ENCODE measurements at regions not wholly inside any gene's neighbourhood (a gene's known extent, or its start where the extent isn't known, plus 50 kb on each side); places are given as distances from the start of the nearest gene placed in this dataset.

GRCh38 chr16:48879223-48880122 lies 269.5 kb upstream of the N4BP1 start:
- no peak for DNase-seq

DNA sequence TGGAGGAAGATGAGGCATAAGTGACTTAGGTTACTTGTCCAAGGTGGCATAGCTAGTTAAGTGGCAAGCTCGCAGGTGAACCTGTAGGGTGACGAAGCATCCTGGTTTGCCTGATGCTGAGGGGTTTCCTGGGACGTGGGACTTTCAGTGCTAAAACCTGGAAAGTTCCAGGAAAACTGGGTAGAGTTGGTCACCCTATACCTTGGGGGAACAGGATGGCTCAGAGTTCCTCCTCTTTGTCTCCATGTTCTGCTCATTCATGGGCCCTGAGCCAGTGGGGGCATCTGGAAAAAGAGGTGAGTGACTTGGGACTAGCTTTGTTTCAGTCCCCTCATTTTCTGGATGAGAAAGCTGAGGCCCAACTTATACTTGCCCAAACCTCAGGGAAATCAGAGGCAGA lies 268.0 kb upstream of the N4BP1 start:
- DNase-seq = no peak

GRCh38 chr16:48870141-48870540 lies 260.2 kb upstream of the N4BP1 start:
- no peak for DNase-seq

DNA sequence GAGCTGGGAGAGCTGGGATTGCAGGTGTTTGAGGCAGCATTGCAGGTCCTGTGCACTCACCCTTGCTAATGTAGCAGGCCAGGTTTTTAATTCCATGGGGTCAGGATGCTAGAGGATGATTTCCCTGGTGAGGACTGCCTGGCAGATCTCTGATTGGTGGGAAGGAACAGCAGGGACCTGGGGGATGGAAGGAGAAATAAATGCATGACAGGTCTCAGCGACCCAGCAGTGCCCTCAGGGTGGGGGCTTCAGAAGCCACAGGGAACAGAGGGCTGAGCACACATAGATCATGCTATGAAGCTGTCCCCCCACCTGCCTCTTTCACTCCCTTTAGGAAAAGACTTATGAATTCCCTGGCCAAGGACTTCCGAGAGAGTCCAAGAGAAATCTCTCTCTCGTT lies 255.5 kb upstream of the N4BP1 start:
- no peak for DNase-seq

DNA sequence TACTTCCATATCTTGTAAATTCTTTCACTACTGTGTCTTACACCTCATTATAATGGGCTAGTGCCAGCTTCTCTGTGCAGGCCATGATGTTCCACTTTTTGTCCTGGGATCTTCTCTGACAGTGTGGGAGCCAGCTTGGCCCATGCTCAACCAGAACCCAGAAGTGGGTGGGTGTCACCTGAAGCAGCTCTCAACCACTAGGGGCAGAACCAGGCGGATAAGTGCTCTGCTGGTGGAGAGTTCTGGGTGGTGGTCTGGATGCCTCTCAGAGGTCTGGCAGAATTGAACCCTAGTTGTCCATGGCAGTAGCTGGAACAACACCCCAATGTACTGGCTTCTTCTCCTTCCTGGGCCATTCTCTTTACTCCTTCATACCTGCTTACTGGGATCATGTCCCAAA lies 254.1 kb upstream of the N4BP1 start:
- no peak for DNase-seq

DNA sequence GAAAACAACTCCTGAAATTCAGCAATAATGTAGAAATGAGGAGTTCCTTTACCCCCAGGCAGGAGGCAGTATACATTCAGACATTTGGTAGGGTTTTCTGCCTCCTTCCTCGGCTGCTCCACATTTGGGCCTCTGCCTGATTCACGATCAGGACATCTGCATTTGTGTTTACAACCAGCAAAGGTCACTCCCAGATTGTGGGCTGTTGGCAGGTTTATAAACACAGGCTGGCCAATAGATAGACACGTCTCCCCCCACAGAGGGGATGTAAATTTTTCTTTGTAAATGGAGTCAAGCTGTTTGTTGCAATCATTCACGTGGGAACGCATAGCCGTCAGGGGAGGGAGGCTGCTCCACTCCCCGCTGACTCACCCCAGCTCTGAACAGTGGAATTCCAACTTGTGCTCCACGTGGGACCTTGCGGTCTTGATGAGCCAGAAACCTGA lies 252.1 kb upstream of the N4BP1 start:
- DNase-seq = no peak

DNA sequence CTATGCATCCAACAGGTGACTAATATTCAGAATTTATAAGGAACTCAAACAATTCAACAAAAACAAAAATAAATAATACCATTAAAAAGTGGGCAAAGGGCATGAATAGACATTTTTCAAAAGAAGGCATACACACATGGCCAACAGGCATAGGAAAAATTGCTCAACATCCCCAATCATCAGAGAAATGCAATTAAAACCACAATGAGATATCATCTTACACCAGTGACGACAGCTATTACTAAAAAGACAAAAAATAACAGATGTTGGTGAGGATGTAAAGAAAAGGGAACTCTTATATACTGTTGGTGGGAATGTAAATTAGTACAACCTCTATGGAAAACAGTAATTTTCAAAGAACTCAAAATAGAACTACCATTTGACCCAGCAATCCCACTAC lies 250.4 kb upstream of the N4BP1 start:
- DNase-seq = no peak

- DNase-seq = no peak
Measured at GRCh38 chr16:48852951-48853350, 243.0 kb upstream of the N4BP1 start.

- DNase-seq = no peak
Measured at GRCh38 chr16:48852458-48852857, 242.5 kb upstream of the N4BP1 start.

- no peak for DNase-seq
Measured at GRCh38 chr16:48850097-48850770, 240.3 kb upstream of the N4BP1 start.

DNA sequence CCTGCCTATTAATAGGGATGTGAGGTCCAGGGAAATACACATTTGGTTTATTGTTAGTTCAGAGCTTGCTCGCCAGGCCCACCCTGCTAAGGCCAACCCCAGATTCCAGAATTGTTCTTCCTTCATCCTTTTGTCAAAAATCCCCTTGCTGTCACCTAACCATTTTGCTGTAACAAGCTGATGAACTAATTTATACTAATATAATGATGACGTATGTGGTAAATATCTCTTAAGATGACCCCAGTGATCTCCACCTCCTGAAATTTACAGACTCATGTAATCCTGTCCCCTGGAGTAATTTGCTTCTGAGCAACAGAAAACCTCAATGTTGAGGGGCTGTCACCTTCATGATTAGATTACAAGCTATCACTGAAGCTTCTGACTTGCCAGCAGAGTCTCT lies 236.3 kb upstream of the N4BP1 start:
- no peak for DNase-seq

GRCh38 chr16:48845261-48845660 lies 235.3 kb upstream of the N4BP1 start:
- DNase-seq = no peak

DNA sequence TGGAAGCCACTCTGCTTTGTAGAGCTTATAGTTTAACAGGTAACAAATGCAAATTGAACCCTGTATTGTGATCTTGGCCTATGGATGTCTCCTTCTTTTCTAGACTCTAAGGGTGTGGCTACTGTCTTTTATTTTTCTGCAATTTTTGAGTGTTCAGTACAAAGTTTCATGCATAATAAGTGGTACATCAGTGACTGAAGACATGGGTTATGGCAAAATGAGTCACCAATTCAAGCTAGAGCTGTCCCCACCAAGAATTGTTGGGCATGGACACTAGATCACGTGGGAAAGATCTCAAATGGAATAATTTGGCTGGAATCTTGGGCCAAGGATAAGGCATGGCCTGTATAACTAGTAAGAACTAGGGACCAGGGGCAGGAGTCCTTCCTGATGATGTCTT lies 228.4 kb upstream of the N4BP1 start:
- no peak for DNase-seq

DNA sequence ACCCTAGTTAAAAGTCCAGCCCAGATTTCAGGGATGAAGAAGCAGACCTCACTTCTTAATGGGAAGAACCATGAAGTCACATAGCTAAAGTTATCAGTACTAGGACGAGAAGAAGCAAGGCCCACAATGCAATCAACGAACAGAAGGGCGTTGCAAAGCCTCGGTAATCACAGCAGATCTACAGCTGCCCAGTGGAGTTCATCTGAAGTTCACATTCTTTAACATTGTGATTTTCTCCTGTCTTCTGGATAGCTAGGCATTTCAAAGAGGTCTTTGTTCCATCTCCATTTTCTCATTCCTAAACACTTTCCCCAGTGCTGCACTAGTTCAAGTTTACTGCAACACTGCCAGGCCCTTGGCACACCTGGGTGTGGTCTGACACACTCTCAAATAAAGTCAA lies 226.7 kb upstream of the N4BP1 start:
- DNase-seq = no peak

- no peak for DNase-seq
Measured at GRCh38 chr16:48836067-48836466, 226.1 kb upstream of the N4BP1 start.

DNA sequence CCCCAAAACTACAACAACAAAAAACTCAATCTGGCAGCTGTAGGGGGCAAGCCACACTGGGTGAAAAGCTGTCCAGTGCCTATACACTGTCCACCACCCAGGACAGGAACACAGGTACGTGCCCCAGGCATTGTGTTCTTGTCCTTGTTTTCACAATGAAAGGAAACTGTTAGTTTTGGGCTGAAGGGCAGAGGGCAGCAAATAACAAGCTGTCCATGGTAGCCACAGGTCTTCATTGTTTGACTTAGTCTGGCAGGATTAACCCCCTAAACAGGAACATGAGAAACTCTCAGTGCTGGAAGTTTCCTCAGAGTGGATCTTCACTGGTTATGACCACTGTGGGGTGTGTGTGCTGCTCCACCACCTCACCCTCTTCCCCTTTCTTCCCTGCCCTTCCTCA lies 224.6 kb upstream of the N4BP1 start:
- no peak for DNase-seq

GRCh38 chr16:48833461-48833860 lies 223.5 kb upstream of the N4BP1 start:
- no peak for DNase-seq

DNA sequence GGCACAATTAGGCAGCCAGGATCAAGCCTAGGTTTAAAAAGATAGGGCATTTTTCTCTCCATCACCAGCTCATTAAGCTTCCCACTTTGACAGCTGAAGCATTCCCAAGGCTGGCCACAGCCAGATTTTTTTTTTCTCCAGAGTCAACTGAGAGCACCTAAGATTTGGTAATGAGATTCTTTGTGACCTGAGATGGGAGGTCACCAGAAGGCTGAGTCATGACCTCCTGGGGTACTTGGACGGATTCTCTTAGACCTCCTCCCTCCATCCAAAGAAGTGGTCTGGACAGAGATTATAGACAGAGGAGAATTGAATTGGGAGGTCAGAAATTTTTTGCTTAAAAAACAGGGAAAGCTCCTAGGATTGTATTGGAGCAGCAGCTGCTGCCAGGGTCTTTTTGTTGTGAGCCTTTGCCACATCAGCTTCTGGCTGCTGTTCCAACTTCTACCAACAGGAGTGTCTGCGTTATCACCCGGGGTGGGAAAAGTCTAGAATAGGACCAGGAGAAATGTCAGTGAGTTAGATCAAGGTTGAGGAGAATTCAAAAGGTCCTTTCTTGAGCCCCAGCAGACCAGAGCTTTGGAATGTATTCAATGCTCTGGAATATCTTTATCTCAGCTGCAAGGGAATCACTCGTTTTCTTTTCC lies 221.2 kb upstream of the N4BP1 start:
- no peak for DNase-seq

- DNase-seq = no peak
Measured at GRCh38 chr16:48829336-48830310, 219.6 kb upstream of the N4BP1 start.

DNA sequence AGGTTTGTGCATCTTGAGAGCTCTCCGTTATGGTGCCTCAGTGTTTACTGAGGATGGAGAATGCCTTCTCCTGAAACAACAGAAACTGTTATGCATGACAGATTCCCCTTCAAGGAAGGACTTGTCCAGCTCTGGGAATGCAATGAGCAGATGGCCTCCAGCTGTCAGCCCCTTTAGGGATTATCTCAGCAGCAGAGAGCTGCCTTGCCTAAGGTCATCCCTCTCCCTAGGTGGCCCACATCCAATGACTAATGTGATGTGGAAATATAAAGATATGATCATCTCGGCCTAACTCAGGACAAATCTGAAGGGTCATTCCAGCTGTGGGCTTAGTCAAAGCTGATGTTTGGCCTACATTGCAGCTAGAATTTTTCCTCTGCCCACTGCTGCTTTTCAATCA lies 214.3 kb upstream of the N4BP1 start:
- no peak for DNase-seq

DNA sequence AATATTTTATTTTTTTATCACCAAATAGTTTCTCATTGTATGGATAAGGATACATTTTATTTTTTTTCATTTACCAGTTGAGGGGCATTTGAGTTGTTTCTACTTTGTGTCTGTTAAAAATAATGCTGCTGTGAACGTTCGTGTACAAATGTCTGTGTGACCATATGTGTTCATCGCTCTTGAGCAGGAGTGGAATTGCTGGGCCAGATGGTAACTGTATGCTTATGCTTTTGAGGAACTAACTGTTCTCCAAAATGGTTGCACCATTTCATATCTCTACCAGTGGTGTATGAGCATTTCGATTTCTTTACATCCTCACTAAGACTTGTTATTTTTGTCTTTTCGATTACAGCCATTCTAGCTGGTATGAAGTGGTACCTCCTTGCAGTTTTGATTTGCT lies 212.5 kb upstream of the N4BP1 start:
- DNase-seq = no peak

GRCh38 chr16:48820379-48820778 lies 210.4 kb upstream of the N4BP1 start:
- no peak for DNase-seq

GRCh38 chr16:48818257-48818656 lies 208.3 kb upstream of the N4BP1 start:
- DNase-seq = no peak
